Activated T-cell treated with anti-CD3 and anti-CD28 coated beads for 48 hours (primary cell): ENCODE measurements at regions not wholly inside any gene's neighbourhood (a gene's known extent, or its start where the extent isn't known, plus 50 kb on each side); places are given as distances from the start of the nearest gene placed in this dataset.

Source experiments
- DNase-seq: peaks from one replicate; pipeline ENCODE4 v3.0.0-alpha.2; 2020; ENCODE audit warnings: low read depth

GRCh38 chr11:15485432-15485831 lies 370.7 kb downstream of the INSC start:
- DNase-seq: no peak

- no peak for DNase-seq
Measured at GRCh38 chr11:15489281-15489680, 374.6 kb downstream of the INSC start.

GRCh38 chr11:15490535-15490934 lies 375.8 kb downstream of the INSC start:
- no peak for DNase-seq

- no peak for DNase-seq
Measured at GRCh38 chr11:15493066-15493465, 378.3 kb downstream of the INSC start.

GRCh38 chr11:15493921-15494620 lies 379.3 kb downstream of the INSC start:
- DNase-seq: no peak

GRCh38 chr11:15494740-15495139 lies 380.0 kb downstream of the INSC start:
- no peak for DNase-seq

GRCh38 chr11:15495462-15495861 lies 380.7 kb downstream of the INSC start:
- DNase-seq: no peak

GRCh38 chr11:15497366-15497765 lies 382.6 kb downstream of the INSC start:
- no peak for DNase-seq

- no peak for DNase-seq
Measured at GRCh38 chr11:15499674-15500073, 385.0 kb downstream of the INSC start.

GRCh38 chr11:15500643-15501042 lies 385.9 kb downstream of the INSC start:
- no peak for DNase-seq

GRCh38 chr11:15501566-15501965 lies 386.8 kb downstream of the INSC start:
- DNase-seq: no peak

- no peak for DNase-seq
Measured at GRCh38 chr11:15505155-15505554, 390.4 kb downstream of the INSC start.

GRCh38 chr11:15507592-15507991 lies 392.9 kb downstream of the INSC start:
- no peak for DNase-seq

- DNase-seq: no peak
Measured at GRCh38 chr11:15509082-15509481, 394.4 kb downstream of the INSC start.

- DNase-seq: no peak
Measured at GRCh38 chr11:15519124-15519791, 404.5 kb downstream of the INSC start.

- no peak for DNase-seq
Measured at GRCh38 chr11:15519911-15520310, 405.2 kb downstream of the INSC start.

GRCh38 chr11:15523543-15523942 lies 408.8 kb downstream of the INSC start:
- no peak for DNase-seq

- DNase-seq: no peak
Measured at GRCh38 chr11:15525582-15525981, 410.9 kb downstream of the INSC start.

GRCh38 chr11:15526032-15526431 lies 411.3 kb downstream of the INSC start:
- no peak for DNase-seq

- no peak for DNase-seq
Measured at GRCh38 chr11:15526859-15527450, 412.2 kb downstream of the INSC start.

GRCh38 chr11:15532432-15532831 lies 417.7 kb downstream of the INSC start:
- DNase-seq: no peak

- no peak for DNase-seq
Measured at GRCh38 chr11:15534266-15534665, 419.5 kb downstream of the INSC start.

- DNase-seq: no peak
Measured at GRCh38 chr11:15535414-15535813, 420.7 kb downstream of the INSC start.

- no peak for DNase-seq
Measured at GRCh38 chr11:15536438-15536837, 421.7 kb downstream of the INSC start.
